ENCODE measurements at regions not wholly inside any gene's neighbourhood (a gene's known extent, or its start where the extent isn't known, plus 50 kb on each side); places are given as distances from the start of the nearest gene placed in this dataset.

DNA sequence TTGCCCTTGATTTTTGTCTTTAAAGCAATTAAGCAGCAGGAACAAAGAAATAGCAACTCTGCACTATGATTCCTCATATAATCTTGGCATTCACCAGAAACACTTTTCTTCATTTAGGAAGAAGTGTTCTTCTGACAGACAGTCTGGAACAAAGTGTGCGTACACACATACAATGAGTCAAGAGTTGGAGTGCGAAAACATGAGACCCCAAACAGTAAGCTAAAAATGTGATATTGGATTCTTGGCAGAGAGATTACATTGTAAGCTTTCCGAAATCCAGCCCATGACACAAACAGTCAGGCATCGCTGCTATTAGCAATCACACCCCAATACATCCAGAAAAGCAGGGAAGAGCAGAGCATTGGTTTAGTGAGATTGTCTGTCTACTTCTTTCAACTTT is 306.7 kb upstream of the TBC1D5 start:
- H2BK20ac ChIP-seq (ENCODE audit: low read depth, low read length, poor library complexity, severe bottlenecking): no peak overlapping the region
- H3K14ac ChIP-seq (ENCODE audit: insufficient read depth, low read length): no peak overlapping the region
- H3K9ac ChIP-seq (ENCODE audit: extremely low read depth, insufficient read length, low read length): no peak overlapping the region
- no peak overlapping the region for H2BK5ac ChIP-seq (ENCODE audit: insufficient read length, low read length)
- no peaks in the 10 kb centered on the region for H3K79me1 ChIP-seq (ENCODE audit: insufficient read depth, low read depth, low read length, poor library complexity, severe bottlenecking)
- no peak overlapping the region for H2AFZ ChIP-seq (ENCODE audit: low read length)
- WGBS (ENCODE audit: extremely low coverage, insufficient read length, low lambda C conversion rate): no CpG with 5 or more reads among the region's 4 CpGs
- no peak overlapping the region for H4K5ac ChIP-seq (ENCODE audit: insufficient read length, low read depth, low read length)
- H3K27ac Mint-ChIP-seq: no peak overlapping the region
- TF ChIP-seq, protein P1, sequence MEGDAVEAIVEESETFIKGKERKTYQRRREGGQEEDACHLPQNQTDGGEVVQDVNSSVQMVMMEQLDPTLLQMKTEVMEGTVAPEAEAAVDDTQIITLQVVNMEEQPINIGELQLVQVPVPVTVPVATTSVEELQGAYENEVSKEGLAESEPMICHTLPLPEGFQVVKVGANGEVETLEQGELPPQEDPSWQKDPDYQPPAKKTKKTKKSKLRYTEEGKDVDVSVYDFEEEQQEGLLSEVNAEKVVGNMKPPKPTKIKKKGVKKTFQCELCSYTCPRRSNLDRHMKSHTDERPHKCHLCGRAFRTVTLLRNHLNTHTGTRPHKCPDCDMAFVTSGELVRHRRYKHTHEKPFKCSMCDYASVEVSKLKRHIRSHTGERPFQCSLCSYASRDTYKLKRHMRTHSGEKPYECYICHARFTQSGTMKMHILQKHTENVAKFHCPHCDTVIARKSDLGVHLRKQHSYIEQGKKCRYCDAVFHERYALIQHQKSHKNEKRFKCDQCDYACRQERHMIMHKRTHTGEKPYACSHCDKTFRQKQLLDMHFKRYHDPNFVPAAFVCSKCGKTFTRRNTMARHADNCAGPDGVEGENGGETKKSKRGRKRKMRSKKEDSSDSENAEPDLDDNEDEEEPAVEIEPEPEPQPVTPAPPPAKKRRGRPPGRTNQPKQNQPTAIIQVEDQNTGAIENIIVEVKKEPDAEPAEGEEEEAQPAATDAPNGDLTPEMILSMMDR (conservative IDR thresholded peaks at IDR 0.05): no peak
- H4K91ac ChIP-seq (ENCODE audit: insufficient read length, low read depth, low read length): no peak overlapping the region
- H3K4ac ChIP-seq (ENCODE audit: low read depth, low read length): no peak overlapping the region
- H3K23ac ChIP-seq (ENCODE audit: insufficient read length, low read depth, low read length): no peak overlapping the region
- no peaks in the 10 kb centered on the region for H3K27me3 ChIP-seq (ENCODE audit: insufficient read depth, low read length)
- no peaks in the 10 kb centered on the region for H4K20me1 ChIP-seq (ENCODE audit: control insufficient read depth, insufficient read depth, insufficient read length)
- no peak overlapping the region for H2AK5ac ChIP-seq (ENCODE audit: insufficient read length, low read length)
- no peak overlapping the region for H3K4me2 ChIP-seq (ENCODE audit: insufficient read depth, insufficient read length, low read length)
- H3K79me2 ChIP-seq (ENCODE audit: insufficient read depth, low read length): no peaks in the 10 kb centered on the region
- no peak for DNase-seq
- no peaks in the 10 kb centered on the region; a peak in 1 of 5 replicates for H3K9me3 Mint-ChIP-seq
- no peak overlapping the region for H3K18ac ChIP-seq (ENCODE audit: insufficient read length, low read depth, low read length)
- H3K56ac ChIP-seq (ENCODE audit: insufficient read length, low read depth, low read length): no peak overlapping the region
- no peak overlapping the region for H4K8ac ChIP-seq (replicated peaks; ENCODE audit: insufficient read length, low read depth, low read length)
- H3K4me1 Mint-ChIP-seq: peaks cover 0 to 7% of the 10 kb centered on the region in 2 experiments; a peak in 3 of 4 replicates
- H2BK120ac ChIP-seq (ENCODE audit: low read depth, low read length, poor library complexity, severe bottlenecking): no peak overlapping the region
- H3K23me2 ChIP-seq (ENCODE audit: insufficient read length, low read depth, low read length, poor library complexity, severe bottlenecking): no peaks in the 10 kb centered on the region
- H2BK15ac ChIP-seq (ENCODE audit: low read depth, low read length): no peak overlapping the region
- no peaks in the 10 kb centered on the region for H3K27me3 Mint-ChIP-seq (ENCODE audit: low read depth)
- H3K27ac ChIP-seq (ENCODE audit: insufficient read length, low read depth, low read length): no peak overlapping the region
- no peak overlapping the region for H3T11ph ChIP-seq (ENCODE audit: low read length)
- H3K4me1 ChIP-seq (ENCODE audit: insufficient read depth, low read length): no peaks in the 10 kb centered on the region
- H3K9me3 ChIP-seq (ENCODE audit: control insufficient read depth, low read depth, low read length): no peaks in the 10 kb centered on the region
- no peak overlapping the region for H2BK12ac ChIP-seq (ENCODE audit: insufficient read length, low read depth, low read length)
- no peaks in the 10 kb centered on the region for H3K36me3 Mint-ChIP-seq (ENCODE audit: insufficient read depth in 1 of 3, low read depth in 3 of 3)
- no peak overlapping the region for H3K4me3 Mint-ChIP-seq
